ENCODE measurements at regions not wholly inside any gene's neighbourhood (a gene's known extent, or its start where the extent isn't known, plus 50 kb on each side); places are given as distances from the start of the nearest gene placed in this dataset.

DNA sequence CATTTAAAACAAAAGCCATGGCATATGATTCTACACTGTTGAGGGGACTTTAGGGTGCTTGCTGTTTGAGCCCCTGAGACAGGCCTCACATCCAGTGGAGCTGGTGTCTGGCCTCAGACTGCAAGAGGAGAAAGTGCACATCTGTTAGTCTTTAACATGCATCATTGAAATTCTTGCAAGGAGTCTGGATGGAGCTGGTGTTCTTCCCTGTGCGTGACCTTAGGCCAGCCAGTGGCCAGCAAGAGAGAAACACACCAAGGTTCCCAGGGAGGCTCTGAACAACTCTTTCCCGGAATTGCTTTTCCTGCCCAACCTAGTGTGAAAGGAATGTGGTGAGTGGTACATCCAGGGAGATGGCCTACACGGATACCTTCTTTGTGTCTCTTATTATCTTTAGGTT, 282.8 kb upstream of the TNC start:
- DNase-seq (ENCODE audit: low read depth): peak; percentile 56

DNA sequence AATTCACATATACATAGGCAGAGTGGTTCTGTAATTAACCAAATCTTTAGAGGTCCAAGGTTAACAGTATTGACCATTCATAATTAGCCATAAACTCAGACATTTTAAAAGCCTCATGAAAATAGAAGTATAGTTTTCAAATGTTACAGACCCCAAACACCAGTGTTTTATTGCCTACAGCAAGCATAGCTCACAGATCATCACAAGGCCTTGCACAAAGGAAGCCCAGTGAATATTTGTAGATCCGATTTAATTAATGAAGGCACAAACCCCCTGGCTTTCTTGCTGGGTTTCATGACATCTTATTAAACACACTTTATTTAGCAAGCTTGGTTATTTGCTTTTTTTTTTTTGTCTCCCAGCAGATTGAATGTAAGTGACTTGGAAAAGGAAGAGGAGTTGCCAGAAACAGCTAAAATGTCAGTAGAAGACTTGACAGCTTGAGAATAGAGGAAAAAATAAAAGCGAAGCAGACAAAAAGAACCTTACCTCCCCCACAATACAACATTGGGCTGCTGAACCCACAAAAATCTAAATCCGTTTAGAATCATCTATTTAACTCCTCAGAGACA, 283.9 kb upstream of the TNC start:
- DNase-seq (ENCODE audit: low read depth): no peak

GRCh38 chr9:115403753-115404152, 285.8 kb upstream of the TNC start:
- no peak for DNase-seq (ENCODE audit: low read depth)

DNA sequence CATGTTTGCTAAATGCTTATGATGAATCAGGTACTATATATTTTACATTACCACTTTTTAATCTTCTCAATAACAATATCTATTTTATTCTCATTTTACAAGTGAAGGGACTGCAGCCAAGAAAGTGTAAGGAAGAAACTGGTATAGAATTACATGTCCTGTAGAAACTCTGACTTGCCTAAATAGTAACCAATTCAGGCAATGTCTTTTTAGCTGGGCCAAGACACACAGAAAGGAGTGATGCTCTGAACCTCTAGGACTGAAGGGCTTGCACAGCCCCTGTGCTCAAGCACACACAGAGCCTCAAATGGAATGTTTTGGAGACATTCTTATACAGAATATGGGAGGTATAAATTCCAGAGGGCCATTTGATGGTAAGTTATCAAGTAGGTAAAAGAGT, 286.4 kb upstream of the TNC start:
- no peak for DNase-seq (ENCODE audit: low read depth)

- peak; percentile 54 for DNase-seq (ENCODE audit: low read depth)
Observed at GRCh38 chr9:115411516-115411915, 293.6 kb upstream of the TNC start.

DNA sequence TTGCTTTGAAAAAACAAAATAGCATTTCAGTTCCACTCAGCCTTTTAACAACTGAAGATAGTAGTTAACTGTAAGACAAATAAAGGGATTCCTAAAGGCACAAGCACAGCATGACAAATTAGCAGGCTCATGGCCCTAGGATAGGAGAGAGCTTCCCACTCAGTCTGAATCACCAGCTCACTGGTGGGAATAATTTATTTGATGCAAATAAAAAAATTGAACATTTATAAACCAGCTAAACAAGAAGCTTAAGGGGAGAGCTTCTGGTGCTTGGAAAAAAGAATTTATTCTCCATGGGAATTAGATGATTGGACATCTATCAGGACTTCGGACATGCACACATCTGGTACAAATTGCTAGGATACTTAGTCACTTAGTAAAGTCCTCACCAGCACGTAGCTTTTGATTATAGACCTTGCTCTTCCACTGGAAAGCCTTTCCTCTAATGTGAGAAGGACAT, 294.1 kb upstream of the TNC start:
- DNase-seq (ENCODE audit: low read depth): peak; percentile 73

DNA sequence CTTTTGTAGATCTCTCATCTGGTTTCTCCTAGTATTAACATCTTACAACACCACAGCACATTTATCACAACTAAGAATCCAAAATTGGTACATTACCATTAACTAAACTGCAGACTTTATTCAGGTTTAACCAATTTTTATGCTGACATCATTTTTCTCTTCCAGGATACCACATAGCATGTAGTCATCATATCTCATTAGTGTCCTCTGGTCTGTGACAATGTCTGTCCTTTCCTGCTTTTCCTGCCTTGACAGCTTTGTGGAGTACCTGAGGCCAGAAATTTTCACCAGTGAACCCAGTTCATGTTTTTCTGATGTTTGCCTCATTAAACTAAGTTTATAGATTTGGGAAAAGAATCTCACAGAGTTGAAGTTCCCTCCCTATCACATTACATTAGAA, 294.7 kb upstream of the TNC start:
- DNase-seq (ENCODE audit: low read depth): peak; percentile 13

DNA sequence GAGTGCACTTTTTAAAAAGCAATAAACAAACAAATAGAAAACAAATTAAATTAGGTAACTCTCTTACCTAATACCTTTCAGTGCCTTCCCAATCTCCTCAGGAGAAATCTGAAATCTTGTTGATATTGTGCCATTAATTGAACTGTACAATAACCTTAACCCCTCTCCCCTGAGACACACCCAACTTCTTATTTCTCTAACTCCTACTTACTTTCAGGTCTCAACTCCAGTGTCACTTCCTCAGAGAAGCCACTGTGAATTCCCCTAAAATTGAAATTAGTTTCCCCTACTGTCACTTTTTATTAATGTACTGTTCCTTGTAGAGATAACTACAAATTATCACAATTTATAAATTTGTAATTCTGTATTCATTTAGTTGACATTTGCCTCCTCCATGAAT, 295.3 kb upstream of the TNC start:
- DNase-seq (ENCODE audit: low read depth): no peak

GRCh38 chr9:115413766-115414382, 295.9 kb upstream of the TNC start:
- no peak for DNase-seq (ENCODE audit: low read depth)

GRCh38 chr9:115414561-115414960, 296.6 kb upstream of the TNC start:
- no peak for DNase-seq (ENCODE audit: low read depth)

DNA sequence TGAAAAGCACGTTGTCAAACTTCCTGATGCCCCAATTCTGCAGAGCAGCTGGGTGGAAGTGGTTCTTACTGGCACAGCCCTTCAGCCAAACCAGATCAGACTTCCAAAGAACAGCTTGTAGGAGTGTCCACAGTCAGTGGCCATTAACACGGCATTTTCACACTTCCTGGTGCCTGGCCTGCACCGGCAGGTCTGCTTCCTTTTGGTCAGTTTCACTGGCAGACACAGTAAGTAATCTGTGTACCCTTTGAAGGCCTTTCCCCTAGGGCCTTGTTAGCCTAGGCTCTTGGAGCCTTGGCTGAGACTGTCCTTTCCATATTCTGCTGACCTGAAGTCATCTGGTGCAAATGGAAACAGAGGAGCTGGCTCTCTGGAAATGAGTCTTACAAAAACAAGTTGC, 297.5 kb upstream of the TNC start:
- DNase-seq (ENCODE audit: low read depth): no peak

GRCh38 chr9:115416299-115416698, 298.3 kb upstream of the TNC start:
- no peak for DNase-seq (ENCODE audit: low read depth)

- peak; percentile 48 for DNase-seq (ENCODE audit: low read depth)
Observed at GRCh38 chr9:115418181-115418580, 300.2 kb upstream of the TNC start.

DNA sequence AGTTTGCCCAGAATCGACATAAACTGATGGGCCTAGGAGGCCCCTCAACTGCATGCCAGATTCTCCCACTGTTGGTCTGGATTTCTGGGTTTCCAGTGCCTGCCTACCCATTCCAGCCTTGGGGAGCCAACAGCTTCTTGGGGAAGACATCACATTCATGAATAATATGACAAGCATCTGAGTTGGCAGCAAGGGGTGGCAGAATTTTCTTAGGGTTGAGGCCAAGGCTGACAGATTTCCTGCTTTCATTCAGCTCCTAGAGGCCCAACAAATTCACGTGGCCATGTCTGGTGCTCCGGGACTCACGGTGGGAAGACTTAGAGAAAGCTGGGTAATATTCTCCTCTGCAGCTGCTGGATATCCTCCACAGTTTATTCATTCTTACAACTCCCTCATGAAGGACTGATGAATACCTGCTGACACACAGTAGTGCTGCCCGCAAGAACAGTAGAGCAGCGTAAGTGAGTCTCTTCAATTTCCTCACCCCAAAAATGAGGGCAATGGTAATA, 305.0 kb upstream of the TNC start:
- peak; percentile 33 for DNase-seq (ENCODE audit: low read depth)

GRCh38 chr9:115423646-115424045, 305.7 kb upstream of the TNC start:
- no peak for DNase-seq (ENCODE audit: low read depth)

DNA sequence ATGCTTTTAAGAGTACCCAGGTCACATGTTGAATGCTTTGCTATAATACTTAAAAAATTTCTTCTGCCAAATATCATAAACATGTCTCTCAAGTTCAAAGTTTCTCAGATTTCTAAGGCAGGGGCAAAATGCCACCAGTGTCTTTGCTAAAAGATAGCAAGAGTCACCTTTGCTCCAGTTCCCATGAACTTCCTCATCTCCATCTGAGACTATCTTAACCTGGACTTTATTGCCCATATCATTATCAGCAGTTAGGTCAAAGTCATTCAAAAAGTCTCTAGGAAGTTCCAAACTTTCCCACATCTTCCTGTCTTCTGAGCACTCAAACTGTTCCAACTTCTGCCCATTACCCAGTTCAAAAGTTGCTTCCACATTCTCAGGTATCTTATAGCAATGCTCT, 307.6 kb upstream of the TNC start:
- DNase-seq (ENCODE audit: low read depth): no peak

DNA sequence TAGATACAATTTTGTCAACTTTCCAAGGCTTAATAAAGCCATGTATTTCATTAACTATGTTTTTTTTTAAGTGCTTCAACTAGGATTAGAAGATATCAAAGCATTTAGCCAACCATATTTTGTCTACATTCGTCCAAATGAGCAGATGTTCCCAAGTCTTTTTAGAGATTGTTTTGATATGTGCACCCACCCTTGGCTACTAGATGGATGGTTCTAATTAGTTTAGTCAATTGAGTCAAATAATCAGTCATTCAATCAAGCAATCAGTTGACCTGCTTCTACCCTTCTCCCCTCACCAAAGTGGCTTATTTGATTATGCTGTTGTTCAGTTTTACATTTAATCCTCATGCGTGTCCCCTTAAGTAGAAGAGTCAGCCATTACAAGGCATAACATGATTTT, 319.5 kb upstream of the TNC start:
- DNase-seq (ENCODE audit: low read depth): no peak

DNA sequence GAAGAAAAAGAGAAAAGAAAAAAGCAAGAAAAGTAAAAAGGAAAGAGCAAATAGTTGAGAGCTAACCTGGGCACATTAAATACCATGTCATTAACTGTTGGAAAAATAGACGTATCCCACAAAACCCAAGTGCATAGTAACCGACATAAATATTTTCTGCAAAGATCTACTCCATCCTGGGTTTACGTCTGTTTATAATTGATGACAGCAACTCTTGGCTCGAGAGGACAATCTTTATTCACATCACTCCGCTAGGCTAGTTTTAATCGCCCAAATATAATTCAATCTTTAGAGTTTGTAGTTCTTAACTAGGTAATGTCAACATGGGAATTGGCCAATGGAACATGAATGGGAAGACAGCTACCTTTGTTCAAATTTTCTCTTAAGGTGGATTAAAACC, 321.7 kb upstream of the TNC start:
- DNase-seq (ENCODE audit: low read depth): no peak

DNA sequence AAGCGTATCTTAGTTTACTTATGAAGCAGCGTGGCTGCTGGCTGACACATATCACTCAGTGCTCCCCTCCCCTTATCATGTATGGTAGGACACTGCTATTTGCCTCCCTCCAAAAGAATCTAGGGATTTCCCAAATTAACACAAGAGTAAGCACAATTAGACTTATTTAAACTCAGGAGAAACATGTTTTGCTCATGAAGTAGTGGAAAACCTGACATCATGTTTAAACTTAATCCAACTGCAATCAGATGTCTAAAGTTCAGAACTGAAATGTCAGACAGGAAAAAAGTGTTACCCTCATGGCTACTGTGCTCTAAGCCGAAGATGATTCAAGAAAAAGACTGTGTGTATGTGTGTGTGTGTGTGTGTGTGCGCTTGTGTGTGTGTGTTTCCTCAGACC, 324.1 kb upstream of the TNC start:
- DNase-seq (ENCODE audit: low read depth): no peak

GRCh38 chr9:115443890-115444289, 325.9 kb upstream of the TNC start:
- no peak for DNase-seq (ENCODE audit: low read depth)

GRCh38 chr9:115444959-115445358, 327.0 kb upstream of the TNC start:
- no peak for DNase-seq (ENCODE audit: low read depth)

GRCh38 chr9:115445655-115446054, 327.7 kb upstream of the TNC start:
- no peak for DNase-seq (ENCODE audit: low read depth)

- no peak for DNase-seq (ENCODE audit: low read depth)
Observed at GRCh38 chr9:115456515-115456914, 338.6 kb upstream of the TNC start.

DNA sequence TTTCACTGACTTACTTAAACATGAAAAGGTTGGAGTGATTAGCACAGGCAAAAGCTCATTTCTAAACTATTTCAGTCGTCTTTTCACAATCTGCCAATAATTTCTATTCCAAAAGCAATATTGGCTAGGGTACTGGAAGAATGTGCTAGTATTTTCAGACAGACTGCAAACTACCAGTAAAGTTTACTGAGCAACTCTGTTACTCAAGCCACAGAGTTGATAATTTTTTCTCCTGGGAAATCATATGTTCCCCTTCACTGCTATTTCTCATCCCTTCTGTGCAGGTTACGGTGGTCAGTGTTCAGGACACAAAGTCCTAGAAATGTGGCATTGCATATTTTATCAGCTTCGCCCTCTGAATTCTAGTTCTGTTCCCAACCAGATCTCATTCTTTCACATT, 343.3 kb upstream of the TNC start:
- no peak for DNase-seq (ENCODE audit: low read depth)
